ENCODE measurements at regions not wholly inside any gene's neighbourhood (a gene's known extent, or its start where the extent isn't known, plus 50 kb on each side); places are given as distances from the start of the nearest gene placed in this dataset.
A peak's percentile ranks its signal among the peaks of the same experiment; 100 is the strongest.

DNA sequence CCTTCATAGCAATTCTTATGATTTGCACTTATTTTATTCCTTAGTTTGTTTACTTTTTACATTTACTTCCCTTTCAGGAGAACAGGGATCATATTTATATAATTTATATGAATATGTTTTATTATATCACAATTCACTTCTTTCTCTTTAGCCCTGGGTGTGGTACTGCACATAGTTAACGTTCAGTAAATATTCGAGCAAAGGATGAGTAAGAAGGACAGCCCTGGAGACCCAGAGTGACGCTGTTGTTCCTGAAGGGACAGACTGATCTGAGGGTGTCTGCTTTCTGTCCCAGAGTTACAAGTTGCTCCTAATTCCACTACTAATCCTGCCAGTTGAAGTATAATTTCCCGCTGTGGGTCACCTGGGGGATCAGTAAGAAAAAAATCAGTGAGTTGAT lies 366.1 kb downstream of the DMRT2 start:
- no peak for TF ChIP-seq NFIC (IDR thresholded peaks at IDR 0.05)
- TF ChIP-seq, protein P1, sequence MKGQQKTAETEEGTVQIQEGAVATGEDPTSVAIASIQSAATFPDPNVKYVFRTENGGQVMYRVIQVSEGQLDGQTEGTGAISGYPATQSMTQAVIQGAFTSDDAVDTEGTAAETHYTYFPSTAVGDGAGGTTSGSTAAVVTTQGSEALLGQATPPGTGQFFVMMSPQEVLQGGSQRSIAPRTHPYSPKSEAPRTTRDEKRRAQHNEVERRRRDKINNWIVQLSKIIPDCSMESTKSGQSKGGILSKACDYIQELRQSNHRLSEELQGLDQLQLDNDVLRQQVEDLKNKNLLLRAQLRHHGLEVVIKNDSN (IDR thresholded peaks at IDR 0.05) = no peak
- no peak for TF ChIP-seq ZBTB7A (IDR thresholded peaks at IDR 0.05; ENCODE audit: low read depth)
- no peak for TF ChIP-seq YY1 (IDR thresholded peaks at IDR 0.05; ENCODE audit: low read depth)
- no peak for TF ChIP-seq EP300 (IDR thresholded peaks at IDR 0.05; ENCODE audit: borderline replicate concordance)
- no peak for TF ChIP-seq TAF1 (IDR thresholded peaks at IDR 0.05; ENCODE audit: low read depth)
- TF ChIP-seq REST (IDR thresholded peaks at IDR 0.05; ENCODE audit: low read depth) = no peak
- no peak for TF ChIP-seq TEAD4 (IDR thresholded peaks at IDR 0.05)
- TF ChIP-seq CREB1 (IDR thresholded peaks at IDR 0.05; ENCODE audit: low read depth) = no peak
- no peak for TF ChIP-seq MAX (IDR thresholded peaks at IDR 0.05)
- no peak for TF ChIP-seq FOXM1 (IDR thresholded peaks at IDR 0.05; ENCODE audit: borderline replicate concordance, low read depth)
- TF ChIP-seq RAD21 (IDR thresholded peaks at IDR 0.05; ENCODE audit: low read depth) = no peak
- no peak for TF ChIP-seq EGR1 (IDR thresholded peaks at IDR 0.05)
- TF ChIP-seq CEBPB (IDR thresholded peaks at IDR 0.05) = no peak
- no peak for TF ChIP-seq TCF12 (IDR thresholded peaks at IDR 0.05; ENCODE audit: low read depth)

DNA sequence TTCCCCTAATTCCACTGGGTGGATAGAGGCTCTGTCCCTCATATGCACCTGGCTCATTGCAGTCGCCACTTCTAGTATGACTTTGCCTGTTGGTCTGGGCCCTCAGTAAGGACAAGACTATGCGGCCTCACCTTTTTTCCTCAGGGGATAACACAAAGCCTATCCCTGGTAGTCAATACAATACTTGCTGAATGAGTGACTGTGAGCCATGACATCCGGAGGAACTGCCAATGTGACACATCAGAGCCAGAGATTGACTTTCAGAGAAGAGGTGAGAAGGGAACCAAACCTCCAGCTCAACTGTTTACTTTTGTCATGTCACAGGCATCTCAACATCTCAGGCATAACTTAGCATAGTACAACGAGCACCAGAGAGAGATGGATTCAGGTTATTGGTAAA lies 371.3 kb downstream of the DMRT2 start:
- TF ChIP-seq TAF1 (IDR thresholded peaks at IDR 0.05; ENCODE audit: low read depth) = no peak
- TF ChIP-seq CREB1 (IDR thresholded peaks at IDR 0.05; ENCODE audit: low read depth) = no peak
- no peak for TF ChIP-seq ZBTB7A (IDR thresholded peaks at IDR 0.05; ENCODE audit: low read depth)
- TF ChIP-seq CEBPB (IDR thresholded peaks at IDR 0.05) = no peak
- no peak for TF ChIP-seq EGR1 (IDR thresholded peaks at IDR 0.05)
- TF ChIP-seq TEAD4 (IDR thresholded peaks at IDR 0.05) = no peak
- TF ChIP-seq REST (IDR thresholded peaks at IDR 0.05; ENCODE audit: low read depth) = no peak
- TF ChIP-seq NFIC (IDR thresholded peaks at IDR 0.05) = no peak
- TF ChIP-seq, protein P1 (IDR thresholded peaks at IDR 0.05) = no peak
- no peak for TF ChIP-seq EP300 (IDR thresholded peaks at IDR 0.05; ENCODE audit: borderline replicate concordance)
- no peak for TF ChIP-seq YY1 (IDR thresholded peaks at IDR 0.05; ENCODE audit: low read depth)
- TF ChIP-seq RAD21 (IDR thresholded peaks at IDR 0.05; ENCODE audit: low read depth) = no peak
- TF ChIP-seq MAX (IDR thresholded peaks at IDR 0.05) = no peak
- TF ChIP-seq FOXM1 (IDR thresholded peaks at IDR 0.05; ENCODE audit: borderline replicate concordance, low read depth) = no peak

DNA sequence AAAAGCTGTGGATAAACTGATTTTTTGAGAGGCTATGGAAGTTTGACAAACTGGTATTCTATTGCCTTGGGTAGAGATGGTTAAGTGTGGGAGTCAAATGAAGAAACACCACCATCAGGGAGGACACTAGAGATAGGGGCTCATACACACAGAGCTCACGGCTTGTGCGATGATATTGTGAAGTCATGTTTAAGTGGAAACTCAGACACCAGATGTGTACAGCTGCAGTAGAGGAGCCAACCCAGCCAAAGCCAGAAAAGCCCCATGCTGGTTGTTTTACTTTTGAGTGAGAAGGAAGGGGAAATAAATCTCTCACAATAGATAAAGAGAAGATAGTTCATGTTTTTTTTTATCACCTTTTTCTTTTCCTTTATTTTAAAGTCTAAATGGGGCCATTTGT lies 377.7 kb downstream of the DMRT2 start:
- TF ChIP-seq TEAD4 (IDR thresholded peaks at IDR 0.05) (no peak), NFIC (IDR thresholded peaks at IDR 0.05) (no peak), TAF1 (IDR thresholded peaks at IDR 0.05; ENCODE audit: low read depth) (no peak), RAD21 (IDR thresholded peaks at IDR 0.05; ENCODE audit: low read depth) (no peak), MAX (IDR thresholded peaks at IDR 0.05) (no peak), CREB1 (IDR thresholded peaks at IDR 0.05; ENCODE audit: low read depth) (no peak), TCF12 (IDR thresholded peaks at IDR 0.05; ENCODE audit: low read depth) (no peak), REST (IDR thresholded peaks at IDR 0.05; ENCODE audit: low read depth) (no peak)
- TF ChIP-seq, protein P1 (IDR thresholded peaks at IDR 0.05) = no peak

- no peak for TF ChIP-seq YY1 (IDR thresholded peaks at IDR 0.05; ENCODE audit: low read depth)
- peak; percentile 41; the same call in 1 of the 2 replicates for TF ChIP-seq RAD21 (IDR thresholded peaks at IDR 0.05; ENCODE audit: low read depth)
Measured at GRCh38 chr9:1429297-1429696, 379.1 kb downstream of the DMRT2 start.
